Keratinocyte (primary cell): ENCODE measurements at regions not wholly inside any gene's neighbourhood (a gene's known extent, or its start where the extent isn't known, plus 50 kb on each side); places are given as distances from the start of the nearest gene placed in this dataset.

Source experiments
- DNase-seq: peaks from one replicate; pipeline ENCODE4 v3.0.0-alpha.2; 2011; ENCODE audit warnings: low read depth, missing footprints, low spot score
- FAIRE-seq: peaks from 2 replicates; lab custom pipeline; 2011; peaks lifted over from hg19 to GRCh38; lab: Jason Lieb, UNC
- H2AFZ ChIP-seq: 2 replicates; pipeline ENCODE4 v1.6.0; 2012; ENCODE audit warnings: low read length, control low read depth, inconsistent platforms; ENCODE audit not compliant: control insufficient read depth
- H3K27ac ChIP-seq: 2 replicates; pipeline ENCODE4 v1.5.1; 2011; ENCODE audit warnings: low read length; ENCODE audit not compliant: control insufficient read depth, insufficient read depth
- H3K27me3 ChIP-seq: 3 replicates; pipeline ENCODE4 v1.6.0; 2011; ENCODE audit warnings: low read length; ENCODE audit not compliant: control insufficient read depth, insufficient read depth; ENCODE audit errors: extremely low read depth
- H3K36me3 ChIP-seq, 2 experiments: 2 replicates in 1 of 2; 3 replicates in 1 of 2; pipeline ENCODE4 v1.5.1; 2011; ENCODE audit warnings: low read length in 2 of 2, mild to moderate bottlenecking in 1 of 2; ENCODE audit not compliant: control insufficient read depth in 2 of 2, insufficient read depth in 2 of 2; ENCODE audit errors: extremely low read depth in 1 of 2
- H3K4me1 ChIP-seq: 3 replicates; pipeline ENCODE4 v1.5.1; 2011; ENCODE audit warnings: low read length; ENCODE audit not compliant: control insufficient read depth, insufficient read depth; ENCODE audit errors: extremely low read depth
- H3K4me2 ChIP-seq: 3 replicates; pipeline ENCODE4 v1.6.0; 2011; ENCODE audit warnings: low read depth, low read length; ENCODE audit not compliant: control insufficient read depth, insufficient read depth; ENCODE audit errors: extremely low read depth
- H3K4me3 ChIP-seq, 3 experiments: fragments of 200-600 bp in 1 of 3; sonication (generic) in 1 of 3; 2 replicates in 2 of 3; 3 replicates in 1 of 3; pipeline ENCODE4 v1.5.1; 2011 to 2016; ENCODE audit warnings: low read length in 3 of 3, mild to moderate bottlenecking in 3 of 3, control low read depth in 2 of 3, inconsistent platforms in 1 of 3, low read depth in 1 of 3, mixed read lengths in 1 of 3, mixed run types in 1 of 3, moderate library complexity in 1 of 3; ENCODE audit not compliant: control insufficient read depth in 2 of 3, insufficient read depth in 2 of 3; ENCODE audit errors: extremely low read depth in 1 of 3
- H3K79me2 ChIP-seq: 2 replicates; pipeline ENCODE4 v1.6.0; 2012; ENCODE audit warnings: low read length; ENCODE audit not compliant: control insufficient read depth, insufficient read depth
- H3K9ac ChIP-seq: 3 replicates; pipeline ENCODE4 v1.6.0; 2011; ENCODE audit warnings: low read length; ENCODE audit not compliant: control insufficient read depth, insufficient read depth; ENCODE audit errors: extremely low read depth
- H3K9me1 ChIP-seq: 3 replicates; pipeline ENCODE4 v1.6.0; 2011; ENCODE audit warnings: low read length; ENCODE audit not compliant: control insufficient read depth, insufficient read depth; ENCODE audit errors: extremely low read depth
- H3K9me3 ChIP-seq: 2 replicates; pipeline ENCODE4 v1.5.1; 2012; ENCODE audit warnings: low read depth, low read length; ENCODE audit not compliant: control insufficient read depth
- H4K20me1 ChIP-seq: 3 replicates; pipeline ENCODE4 v1.6.0; 2011; ENCODE audit warnings: low read length; ENCODE audit not compliant: control insufficient read depth, insufficient read depth; ENCODE audit errors: extremely low read depth
- CTCF ChIP-seq, 3 experiments: IDR thresholded peaks in 1 of 3; conservative IDR thresholded peaks in 1 of 3; optimal IDR thresholded peaks in 1 of 3; 2 replicates in 2 of 3; 3 replicates in 1 of 3; pipeline versions ENCODE3 to v1.5.1; 2011; ENCODE audit warnings: low read length in 3 of 3, mild to moderate bottlenecking in 3 of 3, moderate library complexity in 2 of 3, control low read depth in 1 of 3, inconsistent platforms in 1 of 3; ENCODE audit not compliant: insufficient read depth in 2 of 3; ENCODE audit errors: extremely low read depth in 1 of 3
- EZH2 ChIP-seq: IDR thresholded peaks from one replicate; pipeline ENCODE4 v1.6.1; 2012; ENCODE audit warnings: inconsistent platforms, mild to moderate bottlenecking, low read length, moderate library complexity
- dilution Hi-C: fragments of 300-500 bp; cut with MboI; formaldehyde crosslinking; loops from one replicate; pipeline ENCODE4 v1.7.0; 2020; ENCODE audit warnings: low sequenced_read_pairs; ENCODE audit not compliant: extremely low pct_ligation_motif_present

DNA sequence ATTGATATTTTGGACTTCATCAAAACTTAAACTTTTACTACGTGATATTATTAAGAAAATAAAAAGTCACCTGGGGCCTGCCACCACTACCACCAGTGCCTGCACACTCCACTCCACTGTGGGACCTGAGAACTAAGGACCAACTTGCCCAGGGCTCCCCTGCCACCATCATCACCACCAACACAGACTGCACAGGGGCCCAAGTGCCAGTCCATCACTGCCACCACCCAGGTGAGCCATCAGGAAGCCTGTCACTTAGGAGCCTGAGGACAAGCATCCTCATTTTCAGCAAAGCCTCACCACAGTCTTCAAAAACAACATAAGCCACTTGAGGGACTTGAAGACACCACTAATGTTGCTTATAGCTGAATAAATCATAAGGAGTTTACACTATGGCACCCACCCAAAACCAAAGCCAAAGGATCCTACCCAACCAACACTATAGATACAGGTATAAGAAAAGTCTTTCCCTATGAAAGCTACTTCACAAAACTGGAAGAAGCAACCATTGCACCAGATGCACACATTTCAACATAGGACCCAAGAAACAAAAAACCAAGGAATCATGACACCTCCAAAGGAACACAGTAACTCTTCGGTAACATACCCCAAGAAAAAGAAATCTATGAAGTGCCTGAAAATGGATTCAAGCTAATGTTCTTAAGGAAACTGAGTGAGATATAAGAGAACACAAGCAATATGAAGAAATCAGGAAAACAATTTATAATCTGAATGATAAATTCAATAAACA lies 73.6 kb upstream of the GNAZ start:
- dilution Hi-C loops, result no loop called here
- H3K79me2 ChIP-seq, result no peaks in the 10 kb centered on the region
- H3K27ac ChIP-seq, result no peak overlapping the region
- H3K4me3 ChIP-seq, result no peak overlapping the region
- no peaks in the 10 kb centered on the region for H4K20me1 ChIP-seq
- DNase-seq, result no peak
- H3K9me3 ChIP-seq, result no peaks in the 10 kb centered on the region
- no peak overlapping the region for H3K9ac ChIP-seq
- H3K36me3 ChIP-seq, result no peaks in the 10 kb centered on the region
- FAIRE-seq, result no peak
- no peaks in the 10 kb centered on the region for H3K9me1 ChIP-seq
- no peak overlapping the region for H2AFZ ChIP-seq
- no peaks in the 10 kb centered on the region for H3K4me1 ChIP-seq
- TF ChIP-seq CTCF (optimal IDR thresholded peaks at IDR 0.05 in 1 of 3, IDR thresholded peaks at IDR 0.05 in 1 of 3, conservative IDR thresholded peaks at IDR 0.05 in 1 of 3; ENCODE audit: extremely low read depth in 1 of 3, insufficient read depth in 2 of 3, low read length in 3 of 3), result no peak
- TF ChIP-seq EZH2, result no peak
- no peak overlapping the region for H3K4me2 ChIP-seq
- H3K27me3 ChIP-seq, result no peaks in the 10 kb centered on the region

GRCh38 chr22:22997262-22997898 lies 72.9 kb upstream of the GNAZ start:
- no peak overlapping the region for H2AFZ ChIP-seq
- dilution Hi-C loops, result no loop called here
- H3K9ac ChIP-seq, result no peak overlapping the region
- H3K27me3 ChIP-seq, result no peaks in the 10 kb centered on the region
- H3K36me3 ChIP-seq, result no peaks in the 10 kb centered on the region
- no peak for TF ChIP-seq EZH2
- no peak for TF ChIP-seq CTCF (optimal IDR thresholded peaks at IDR 0.05 in 1 of 3, IDR thresholded peaks at IDR 0.05 in 1 of 3, conservative IDR thresholded peaks at IDR 0.05 in 1 of 3; ENCODE audit: extremely low read depth in 1 of 3, insufficient read depth in 2 of 3, low read length in 3 of 3)
- H3K9me1 ChIP-seq, result no peaks in the 10 kb centered on the region
- no peak for DNase-seq
- H3K4me2 ChIP-seq, result no peak overlapping the region
- H3K9me3 ChIP-seq, result no peaks in the 10 kb centered on the region
- H3K27ac ChIP-seq, result no peak overlapping the region
- H3K4me3 ChIP-seq, result no peak overlapping the region
- FAIRE-seq, result no peak
- H3K4me1 ChIP-seq, result no peaks in the 10 kb centered on the region
- H4K20me1 ChIP-seq, result no peaks in the 10 kb centered on the region
- no peaks in the 10 kb centered on the region for H3K79me2 ChIP-seq
